Neutrophil (primary cell): ENCODE measurements at regions not wholly inside any gene's neighbourhood (a gene's known extent, or its start where the extent isn't known, plus 50 kb on each side); places are given as distances from the start of the nearest gene placed in this dataset.

Experiments
- H3K27ac ChIP-seq: fragments of 200-600 bp; sonication (generic); 2 replicates; pipeline ENCODE4 v1.5.1; 2016; ENCODE audit warnings: mild to moderate bottlenecking, moderate library complexity
- H3K27me3 ChIP-seq: fragments of 200-600 bp; sonication (generic); 2 replicates; pipeline ENCODE4 v1.6.0; 2016; ENCODE audit warnings: mild to moderate bottlenecking
- H3K36me3 ChIP-seq: fragments of 200-600 bp; sonication (generic); 2 replicates; pipeline ENCODE4 v1.5.1; 2017
- H3K4me1 ChIP-seq, 2 experiments: fragments of 200-600 bp in 1 of 2; sonication (generic) in 1 of 2; 1 replicate in 1 of 2; 2 replicates in 1 of 2; pipeline versions ENCODE4 v1.5.1 to v1.6.1; 2013 to 2016; ENCODE audit warnings: low read depth in 1 of 2, low read length in 1 of 2, mild to moderate bottlenecking in 1 of 2, moderate library complexity in 1 of 2; ENCODE audit not compliant: control insufficient read depth in 1 of 2, insufficient read depth in 1 of 2
- H3K4me3 ChIP-seq, 2 experiments: fragments of 200-600 bp in 1 of 2; sonication (generic) in 1 of 2; 1 replicate in 1 of 2; 2 replicates in 1 of 2; pipeline ENCODE4 v1.5.1; 2013 to 2016; ENCODE audit warnings: low read depth in 1 of 2, low read length in 1 of 2, mild to moderate bottlenecking in 1 of 2, moderate library complexity in 1 of 2
- H3K9me3 ChIP-seq: fragments of 200-600 bp; sonication (generic); 2 replicates; pipeline ENCODE4 v1.5.1; 2016
- CTCF ChIP-seq: fragments of 200-600 bp; sonication (generic); IDR thresholded peaks from 2 replicates; pipeline ENCODE4 v1.5.1; 2016; ENCODE audit warnings: antibody characterized with exemption

DNA sequence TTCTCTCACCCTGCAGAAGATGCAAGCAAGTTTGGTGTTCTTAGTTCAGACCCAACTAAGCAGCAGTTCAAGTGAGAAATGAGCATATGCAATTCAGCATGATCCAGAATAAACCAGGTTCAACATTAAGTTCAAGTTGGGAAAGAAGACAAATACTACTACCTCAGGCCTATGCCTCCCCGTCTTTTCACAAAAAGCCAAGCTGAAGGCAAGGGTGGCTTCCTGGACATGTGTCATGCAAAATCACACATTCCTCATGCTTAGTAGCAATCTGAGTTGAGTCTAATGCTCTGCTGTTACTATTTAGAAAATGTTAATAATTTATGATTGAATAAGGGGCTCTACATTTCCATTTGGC, 453.4 kb upstream of the GRAMD2B start:
- Histone ChIP-seq H3K4me1 (no peaks in the 10 kb centered on the region), H3K27me3 (no peaks in the 10 kb centered on the region), H3K36me3 (no peaks in the 10 kb centered on the region), H3K27ac (no peak overlapping the region), H3K9me3 (no peaks in the 10 kb centered on the region), H3K4me3 (no peak overlapping the region)
- TF ChIP-seq CTCF: no peak

- no peaks in the 10 kb centered on the region for H3K4me1 ChIP-seq
- no peak overlapping the region for H3K4me3 ChIP-seq
- H3K27ac ChIP-seq: no peak overlapping the region
- no peaks in the 10 kb centered on the region for H3K9me3 ChIP-seq
- no peaks in the 10 kb centered on the region for H3K36me3 ChIP-seq
- TF ChIP-seq CTCF: no peak
- H3K27me3 ChIP-seq: no peaks in the 10 kb centered on the region
Observed at GRCh38 chr5:125970631-125971307, 452.4 kb upstream of the GRAMD2B start.

DNA sequence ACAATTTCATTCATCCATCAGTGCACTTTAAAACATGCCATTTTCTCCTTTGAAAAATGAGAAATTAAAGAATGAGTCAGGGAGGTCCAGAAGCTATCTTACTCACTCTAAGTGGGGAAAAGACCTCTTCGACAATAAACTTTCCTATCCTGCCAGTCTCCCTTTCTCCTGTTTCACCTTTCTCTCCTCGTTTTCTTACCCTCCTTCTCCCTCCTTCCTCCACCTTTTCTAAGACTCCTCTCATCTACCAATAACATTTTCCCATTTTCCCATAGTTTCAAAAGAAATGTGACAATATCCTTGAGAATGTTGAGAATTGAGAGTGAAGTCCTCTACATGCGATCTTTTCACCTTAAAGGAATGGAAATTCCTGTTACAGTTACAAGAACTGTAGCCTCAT, 450.5 kb upstream of the GRAMD2B start:
- TF ChIP-seq CTCF: no peak
- Histone ChIP-seq H3K27ac (no peak overlapping the region), H3K27me3 (no peaks in the 10 kb centered on the region), H3K36me3 (no peaks in the 10 kb centered on the region), H3K4me3 (no peak overlapping the region), H3K9me3 (no peaks in the 10 kb centered on the region), H3K4me1 (no peaks in the 10 kb centered on the region)

GRCh38 chr5:125974679-125975078, 448.5 kb upstream of the GRAMD2B start:
- H3K9me3 ChIP-seq: no peaks in the 10 kb centered on the region
- H3K36me3 ChIP-seq: no peaks in the 10 kb centered on the region
- no peak for TF ChIP-seq CTCF
- no peak overlapping the region for H3K4me3 ChIP-seq
- H3K27ac ChIP-seq: no peak overlapping the region
- H3K27me3 ChIP-seq: no peaks in the 10 kb centered on the region
- H3K4me1 ChIP-seq: no peaks in the 10 kb centered on the region

- Histone ChIP-seq H3K9me3 (no peaks in the 10 kb centered on the region), H3K27ac (no peak overlapping the region), H3K27me3 (no peaks in the 10 kb centered on the region), H3K4me1 (no peaks in the 10 kb centered on the region), H3K36me3 (no peaks in the 10 kb centered on the region), H3K4me3 (no peak overlapping the region)
- no peak for TF ChIP-seq CTCF
Observed at GRCh38 chr5:125976421-125977000, 446.7 kb upstream of the GRAMD2B start.
